HepG2 (cell line): ENCODE measurements at regions not wholly inside any gene's neighbourhood (a gene's known extent, or its start where the extent isn't known, plus 50 kb on each side); places are given as distances from the start of the nearest gene placed in this dataset.

Experiments used
- ATAC-seq: fragments of 200-7000 bp; cut with Tn5 transposase; 3 replicates; pipeline ENCODE4 v1.9.1; 2020; ENCODE audit warnings: mild to moderate bottlenecking, moderate library complexity
- BruUV-seq: library from RNA; stranded (reverse); fragments of 400-500 nt; replicated peaks from 2 replicates; lab custom pipeline; 2021; lab: Mats Ljungman, UMichigan
- CTCF ChIA-PET: fragments of 300-600 bp; formaldehyde crosslinking; extraction: SDS; loops from one replicate; lab custom pipeline; 2021; ENCODE audit warnings: low total read pairs, inconsistent platforms, low intra/inter-chr PET ratio; lab: Yijun Ruan, JAX
- POLR2A ChIA-PET: fragments of 350-600 bp; sonication (Branson Sonifier 250); formaldehyde crosslinking; loops from one replicate; lab custom pipeline; 2020; ENCODE audit warnings: antibody characterized with exemption, inconsistent platforms; lab: Yijun Ruan, JAX
- DNase-seq: peaks from one replicate; pipeline ENCODE4 v3.0.0-alpha.2; 2015; ENCODE audit warnings: low spot score
- FAIRE-seq: peaks from 3 replicates; lab custom pipeline; 2011; peaks lifted over from hg19 to GRCh38; lab: Jason Lieb, UNC
- H2AFZ ChIP-seq: one replicate; pipeline ENCODE4 v1.6.1; 2011; ENCODE audit warnings: low read length, inconsistent platforms
- H3K27ac ChIP-seq: fragments of 300-600 bp; 3 replicates; pipeline ENCODE4 v1.8.0; 2011; ENCODE audit warnings: mixed run types, mild to moderate bottlenecking, mixed read lengths, low read length, inconsistent platforms; ENCODE audit not compliant: insufficient read depth; ENCODE audit errors: extremely low read length
- H3K27me3 ChIP-seq, 2 experiments: fragments of 200-600 bp in 1 of 2; 2 replicates in 1 of 2; 3 replicates in 1 of 2; pipeline versions ENCODE4 v1.6.0 to v1.8.0; 2011; ENCODE audit warnings: low read length in 2 of 2, mild to moderate bottlenecking in 2 of 2, moderate library complexity in 2 of 2, inconsistent platforms in 1 of 2; ENCODE audit not compliant: insufficient read depth in 2 of 2, control insufficient read depth in 1 of 2
- H3K36me3 ChIP-seq, 2 experiments: fragments of 200-600 bp in 1 of 2; replicated peaks in 1 of 2; 2 replicates in 1 of 2; 3 replicates in 1 of 2; pipeline versions ENCODE4 v1.5.1 to v1.8.0; 2011; ENCODE audit warnings: low read length in 2 of 2, inconsistent platforms in 1 of 2; ENCODE audit not compliant: insufficient read depth in 2 of 2, control insufficient read depth in 1 of 2
- H3K4me1 ChIP-seq: 2 replicates; pipeline ENCODE4 v1.5.1; 2012; ENCODE audit warnings: low read length, inconsistent platforms; ENCODE audit not compliant: insufficient read depth
- H3K4me2 ChIP-seq: 2 replicates; pipeline ENCODE4 v1.6.0; 2011; ENCODE audit warnings: low read depth, low read length, inconsistent platforms
- H3K4me3 ChIP-seq, 3 experiments: fragments of 200-600 bp in 1 of 3; sonication (generic), shearing (Covaris generic) in 1 of 3; replicated peaks in 1 of 3; 2 replicates each; pipeline ENCODE4 v1.5.1; 2011 to 2016; ENCODE audit warnings: low read length in 3 of 3, inconsistent platforms in 2 of 3, low read depth in 2 of 3, mild to moderate bottlenecking in 2 of 3, control low read depth in 1 of 3, mixed read lengths in 1 of 3; ENCODE audit not compliant: insufficient read depth in 1 of 3
- H3K79me2 ChIP-seq: one replicate; pipeline ENCODE4 v1.6.1; 2011; ENCODE audit warnings: low read length, inconsistent platforms; ENCODE audit not compliant: insufficient read depth
- H3K9ac ChIP-seq: 2 replicates; pipeline ENCODE4 v1.6.0; 2011; ENCODE audit warnings: mild to moderate bottlenecking, low read depth, low read length, inconsistent platforms; ENCODE audit not compliant: insufficient read depth
- H3K9me3 ChIP-seq: 2 replicates; pipeline ENCODE4 v1.5.1; 2012; ENCODE audit warnings: mild to moderate bottlenecking, low read length
- H4K20me1 ChIP-seq: 2 replicates; pipeline ENCODE4 v1.6.0; 2011; ENCODE audit warnings: inconsistent platforms, mild to moderate bottlenecking, low read length, moderate library complexity; ENCODE audit not compliant: insufficient read depth
- RXRB ChIP-seq: IDR thresholded peaks from 2 replicates; pipeline ENCODE4 v1.6.1; 2016; ENCODE audit warnings: borderline replicate concordance, missing genetic modification reagents, missing compliant biosample characterization
- TMF1 ChIP-seq: sonication (generic); formaldehyde crosslinking; IDR thresholded peaks from 2 replicates; pipeline ENCODE4 v1.8.1; 2022; ENCODE audit warnings: low read depth, missing genetic modification reagents
- ZFYVE20 ChIP-seq: sonication (generic); formaldehyde crosslinking; IDR thresholded peaks from 2 replicates; pipeline ENCODE4 v1.8.0; 2023; ENCODE audit warnings: low read depth, mild to moderate bottlenecking, moderate library complexity, missing genetic modification reagents, borderline replicate concordance
- ZNF530 ChIP-seq: sonication (generic); formaldehyde crosslinking; IDR thresholded peaks from 2 replicates; pipeline ENCODE4 v1.5.0; 2020; ENCODE audit warnings: low read depth, mild to moderate bottlenecking, missing genetic modification reagents
- WGBS: methylation state at CpG from one replicate; pipeline ENCODE4 v1.1.6; 2017; ENCODE audit warnings: low lambda C conversion rate; 5-methylcytosine and 5-hydroxymethylcytosine counted together
- in situ Hi-C: cut with HindIII; loops from 2 replicates; pipeline ENCODE4 v1.10.0; 2017; ENCODE audit warnings: low pct_unique_long_range_greater_than_20kb; ENCODE audit not compliant: extremely low pct_ligation_motif_present
- intact Hi-C: fragments of 100-400 bp; cut with micrococcal nuclease; formaldehyde crosslinking; loops from one replicate; pipeline ENCODE4 v1.10.0; 2022; ENCODE audit not compliant: unreplicated experiment
- TF ChIP-seq, protein P1 (sequence below): sonication (generic); formaldehyde crosslinking; IDR thresholded peaks from 2 replicates; pipeline ENCODE4 v1.5.0; 2020; ENCODE audit warnings: mild to moderate bottlenecking, missing genetic modification reagents
- TF ChIP-seq, protein P2 (sequence below): sonication (generic); formaldehyde crosslinking; IDR thresholded peaks from 2 replicates; pipeline ENCODE4 v1.4.0; 2020; ENCODE audit warnings: mild to moderate bottlenecking, missing genetic modification reagents
- TF ChIP-seq, protein P3 (sequence below): sonication (generic); formaldehyde crosslinking; IDR thresholded peaks from 2 replicates; pipeline ENCODE4 v1.5.1; 2020; ENCODE audit warnings: missing genetic modification reagents, mild to moderate bottlenecking, borderline replicate concordance

DNA sequence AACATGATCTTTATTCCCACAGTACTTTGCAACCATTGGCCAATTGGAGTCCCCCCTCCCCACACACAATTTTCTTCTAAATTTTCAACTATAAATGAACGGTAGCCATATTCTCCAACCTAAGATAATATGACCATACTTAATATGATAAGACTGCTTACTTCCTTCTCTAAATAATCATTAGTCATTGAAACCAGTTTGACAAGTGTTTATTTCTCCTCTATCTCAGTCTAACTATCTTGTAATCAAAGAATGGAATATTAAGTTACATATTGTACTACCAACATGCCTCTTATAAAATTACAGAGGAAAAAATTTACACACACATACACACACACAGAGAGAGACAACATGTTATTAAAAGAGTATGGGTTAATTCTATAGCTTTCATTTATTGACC, 567.4 kb upstream of the TMPRSS15 start:
- WGBS: 4% methylated on average over 1 of the region's 1 CpG
- H3K27me3 ChIP-seq: no peaks in the 10 kb centered on the region
- no peak for DNase-seq
- H3K4me1 ChIP-seq: no peaks in the 10 kb centered on the region
- BruUV-seq: no TSS peak
- H3K4me3 ChIP-seq: no peak overlapping the region
- H3K9ac ChIP-seq: no peak overlapping the region
- no peaks in the 10 kb centered on the region for H4K20me1 ChIP-seq
- in situ Hi-C loops: no loop called here
- TF ChIP-seq RXRB (CRISPR knock-in tag): no peak
- TF ChIP-seq, protein P1, sequence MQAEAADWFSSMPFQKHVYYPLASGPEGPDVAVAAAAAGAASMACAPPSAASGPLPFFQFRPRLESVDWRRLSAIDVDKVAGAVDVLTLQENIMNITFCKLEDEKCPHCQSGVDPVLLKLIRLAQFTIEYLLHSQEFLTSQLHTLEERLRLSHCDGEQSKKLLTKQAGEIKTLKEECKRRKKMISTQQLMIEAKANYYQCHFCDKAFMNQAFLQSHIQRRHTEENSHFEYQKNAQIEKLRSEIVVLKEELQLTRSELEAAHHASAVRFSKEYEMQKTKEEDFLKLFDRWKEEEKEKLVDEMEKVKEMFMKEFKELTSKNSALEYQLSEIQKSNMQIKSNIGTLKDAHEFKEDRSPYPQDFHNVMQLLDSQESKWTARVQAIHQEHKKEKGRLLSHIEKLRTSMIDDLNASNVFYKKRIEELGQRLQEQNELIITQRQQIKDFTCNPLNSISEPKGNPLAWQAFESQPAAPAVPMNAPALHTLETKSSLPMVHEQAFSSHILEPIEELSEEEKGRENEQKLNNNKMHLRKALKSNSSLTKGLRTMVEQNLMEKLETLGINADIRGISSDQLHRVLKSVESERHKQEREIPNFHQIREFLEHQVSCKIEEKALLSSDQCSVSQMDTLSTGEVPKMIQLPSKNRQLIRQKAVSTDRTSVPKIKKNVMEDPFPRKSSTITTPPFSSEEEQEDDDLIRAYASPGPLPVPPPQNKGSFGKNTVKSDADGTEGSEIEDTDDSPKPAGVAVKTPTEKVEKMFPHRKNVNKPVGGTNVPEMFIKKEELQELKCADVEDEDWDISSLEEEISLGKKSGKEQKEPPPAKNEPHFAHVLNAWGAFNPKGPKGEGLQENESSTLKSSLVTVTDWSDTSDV (CRISPR knock-in tag): no peak
- TF ChIP-seq, all 625 proteins: peak for 0
- Histone ChIP-seq H3K79me2 (no peaks in the 10 kb centered on the region), H3K4me2 (no peak overlapping the region), H3K27ac (no peak overlapping the region), H3K36me3 (no peaks in the 10 kb centered on the region), H2AFZ (no peak overlapping the region), H3K9me3 (peaks cover 83% of the 10 kb centered on the region)
- intact Hi-C loops: no loop called here
- ChIA-PET CTCF (no interaction called here), POLR2A (no interaction called here)
- FAIRE-seq: no peak
- no peak for ATAC-seq

DNA sequence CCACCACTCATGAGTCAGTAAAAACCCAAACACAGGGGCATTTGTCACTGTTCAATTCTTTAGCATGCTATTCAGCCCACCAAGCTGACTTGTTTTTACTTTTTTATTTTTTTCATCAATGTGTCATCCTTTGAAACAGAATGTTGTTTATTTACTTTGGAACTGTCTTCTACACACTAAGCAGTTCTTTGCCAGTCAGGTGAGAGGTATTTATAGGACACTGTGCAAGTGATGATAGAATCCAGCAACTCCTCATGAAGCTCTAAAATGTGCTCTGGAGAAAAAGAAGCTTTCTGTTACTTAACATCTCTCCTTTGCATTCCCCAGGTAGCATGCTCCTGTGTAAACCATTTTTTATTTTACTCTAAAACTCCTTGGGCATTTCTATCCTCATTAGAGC, 582.0 kb upstream of the TMPRSS15 start:
- FAIRE-seq (no peak), DNase-seq (no peak), ATAC-seq (no peak)
- CTCF ChIA-PET: no interaction called here
- H3K27ac ChIP-seq: no peak overlapping the region
- H3K36me3 ChIP-seq: no peaks in the 10 kb centered on the region
- intact Hi-C loops (no loop called here), in situ Hi-C loops (no loop called here)
- H3K4me2 ChIP-seq: no peak overlapping the region
- H3K9me3 ChIP-seq: peaks cover 90% of the 10 kb centered on the region
- no peaks in the 10 kb centered on the region for H3K4me1 ChIP-seq
- no peak overlapping the region for H2AFZ ChIP-seq
- no peak overlapping the region for H3K9ac ChIP-seq
- no peak overlapping the region for H3K4me3 ChIP-seq
- POLR2A ChIA-PET: no interaction called here
- no TSS peak for BruUV-seq
- no peaks in the 10 kb centered on the region for H3K79me2 ChIP-seq
- no peaks in the 10 kb centered on the region for H3K27me3 ChIP-seq
- no peaks in the 10 kb centered on the region for H4K20me1 ChIP-seq
- TF ChIP-seq ZFYVE20 (CRISPR knock-in tag) (no peak), ZNF530 (CRISPR knock-in tag) (no peak), TMF1 (CRISPR knock-in tag) (no peak)
- TF ChIP-seq, protein P2, sequence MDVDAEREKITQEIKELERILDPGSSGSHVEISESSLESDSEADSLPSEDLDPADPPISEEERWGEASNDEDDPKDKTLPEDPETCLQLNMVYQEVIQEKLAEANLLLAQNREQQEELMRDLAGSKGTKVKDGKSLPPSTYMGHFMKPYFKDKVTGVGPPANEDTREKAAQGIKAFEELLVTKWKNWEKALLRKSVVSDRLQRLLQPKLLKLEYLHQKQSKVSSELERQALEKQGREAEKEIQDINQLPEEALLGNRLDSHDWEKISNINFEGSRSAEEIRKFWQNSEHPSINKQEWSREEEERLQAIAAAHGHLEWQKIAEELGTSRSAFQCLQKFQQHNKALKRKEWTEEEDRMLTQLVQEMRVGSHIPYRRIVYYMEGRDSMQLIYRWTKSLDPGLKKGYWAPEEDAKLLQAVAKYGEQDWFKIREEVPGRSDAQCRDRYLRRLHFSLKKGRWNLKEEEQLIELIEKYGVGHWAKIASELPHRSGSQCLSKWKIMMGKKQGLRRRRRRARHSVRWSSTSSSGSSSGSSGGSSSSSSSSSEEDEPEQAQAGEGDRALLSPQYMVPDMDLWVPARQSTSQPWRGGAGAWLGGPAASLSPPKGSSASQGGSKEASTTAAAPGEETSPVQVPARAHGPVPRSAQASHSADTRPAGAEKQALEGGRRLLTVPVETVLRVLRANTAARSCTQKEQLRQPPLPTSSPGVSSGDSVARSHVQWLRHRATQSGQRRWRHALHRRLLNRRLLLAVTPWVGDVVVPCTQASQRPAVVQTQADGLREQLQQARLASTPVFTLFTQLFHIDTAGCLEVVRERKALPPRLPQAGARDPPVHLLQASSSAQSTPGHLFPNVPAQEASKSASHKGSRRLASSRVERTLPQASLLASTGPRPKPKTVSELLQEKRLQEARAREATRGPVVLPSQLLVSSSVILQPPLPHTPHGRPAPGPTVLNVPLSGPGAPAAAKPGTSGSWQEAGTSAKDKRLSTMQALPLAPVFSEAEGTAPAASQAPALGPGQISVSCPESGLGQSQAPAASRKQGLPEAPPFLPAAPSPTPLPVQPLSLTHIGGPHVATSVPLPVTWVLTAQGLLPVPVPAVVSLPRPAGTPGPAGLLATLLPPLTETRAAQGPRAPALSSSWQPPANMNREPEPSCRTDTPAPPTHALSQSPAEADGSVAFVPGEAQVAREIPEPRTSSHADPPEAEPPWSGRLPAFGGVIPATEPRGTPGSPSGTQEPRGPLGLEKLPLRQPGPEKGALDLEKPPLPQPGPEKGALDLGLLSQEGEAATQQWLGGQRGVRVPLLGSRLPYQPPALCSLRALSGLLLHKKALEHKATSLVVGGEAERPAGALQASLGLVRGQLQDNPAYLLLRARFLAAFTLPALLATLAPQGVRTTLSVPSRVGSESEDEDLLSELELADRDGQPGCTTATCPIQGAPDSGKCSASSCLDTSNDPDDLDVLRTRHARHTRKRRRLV (CRISPR knock-in tag): no peak
- TF ChIP-seq, protein P3, sequence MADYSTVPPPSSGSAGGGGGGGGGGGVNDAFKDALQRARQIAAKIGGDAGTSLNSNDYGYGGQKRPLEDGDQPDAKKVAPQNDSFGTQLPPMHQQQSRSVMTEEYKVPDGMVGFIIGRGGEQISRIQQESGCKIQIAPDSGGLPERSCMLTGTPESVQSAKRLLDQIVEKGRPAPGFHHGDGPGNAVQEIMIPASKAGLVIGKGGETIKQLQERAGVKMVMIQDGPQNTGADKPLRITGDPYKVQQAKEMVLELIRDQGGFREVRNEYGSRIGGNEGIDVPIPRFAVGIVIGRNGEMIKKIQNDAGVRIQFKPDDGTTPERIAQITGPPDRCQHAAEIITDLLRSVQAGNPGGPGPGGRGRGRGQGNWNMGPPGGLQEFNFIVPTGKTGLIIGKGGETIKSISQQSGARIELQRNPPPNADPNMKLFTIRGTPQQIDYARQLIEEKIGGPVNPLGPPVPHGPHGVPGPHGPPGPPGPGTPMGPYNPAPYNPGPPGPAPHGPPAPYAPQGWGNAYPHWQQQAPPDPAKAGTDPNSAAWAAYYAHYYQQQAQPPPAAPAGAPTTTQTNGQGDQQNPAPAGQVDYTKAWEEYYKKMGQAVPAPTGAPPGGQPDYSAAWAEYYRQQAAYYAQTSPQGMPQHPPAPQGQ: no peak
